ENCODE measurements at regions not wholly inside any gene's neighbourhood (a gene's known extent, or its start where the extent isn't known, plus 50 kb on each side); places are given as distances from the start of the nearest gene placed in this dataset.

DNA sequence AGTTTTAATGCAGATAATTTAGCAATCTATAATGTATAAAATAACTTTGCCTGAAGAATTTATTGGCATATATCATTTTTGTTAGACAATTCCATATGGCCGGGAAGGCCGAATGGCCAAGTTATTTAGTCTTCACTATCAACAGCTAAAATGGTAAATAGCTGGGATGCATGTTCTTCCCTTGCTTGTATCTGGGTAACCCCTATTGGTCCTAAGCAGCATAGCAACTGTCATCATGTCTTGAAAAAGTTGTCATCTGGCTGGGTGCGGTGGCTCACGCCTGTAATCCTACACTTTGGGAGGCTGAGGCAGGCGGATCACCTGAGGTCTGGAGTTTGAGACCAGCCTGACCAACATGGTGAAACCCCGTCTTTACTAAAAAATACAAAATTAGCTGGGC, 340.0 kb upstream of the DPYD start:
- intact Hi-C loops (cut with micrococcal nuclease; ENCODE audit: unreplicated experiment), result no loop called here
- Histone ChIP-seq H3K4me3 (ENCODE audit: low read depth, low read length, poor library complexity, severe bottlenecking) (no peak overlapping the region), H3K4me1 (ENCODE audit: insufficient read depth, low read length, poor library complexity, severe bottlenecking) (no peaks in the 10 kb centered on the region), H3K9me3 (ENCODE audit: low read depth, low read length, poor library complexity, severe bottlenecking) (peaks cover 5% of the 10 kb centered on the region), H3K27me3 (replicated peaks; ENCODE audit: insufficient read depth, low read depth, low read length, poor library complexity) (no peaks in the 10 kb centered on the region), H3K36me3 (ENCODE audit: insufficient read depth, low read length, poor library complexity, severe bottlenecking) (no peaks in the 10 kb centered on the region), H3K27ac (ENCODE audit: low read depth, low read length, poor library complexity, severe bottlenecking) (no peak overlapping the region)
- ChIA-PET POLR2A (ENCODE audit: low non-redundant PET) (no interaction called here), CTCF (no interaction called here)
- no TSS peak for BruUV-seq (replicated peaks)
- TF ChIP-seq, protein P1, sequence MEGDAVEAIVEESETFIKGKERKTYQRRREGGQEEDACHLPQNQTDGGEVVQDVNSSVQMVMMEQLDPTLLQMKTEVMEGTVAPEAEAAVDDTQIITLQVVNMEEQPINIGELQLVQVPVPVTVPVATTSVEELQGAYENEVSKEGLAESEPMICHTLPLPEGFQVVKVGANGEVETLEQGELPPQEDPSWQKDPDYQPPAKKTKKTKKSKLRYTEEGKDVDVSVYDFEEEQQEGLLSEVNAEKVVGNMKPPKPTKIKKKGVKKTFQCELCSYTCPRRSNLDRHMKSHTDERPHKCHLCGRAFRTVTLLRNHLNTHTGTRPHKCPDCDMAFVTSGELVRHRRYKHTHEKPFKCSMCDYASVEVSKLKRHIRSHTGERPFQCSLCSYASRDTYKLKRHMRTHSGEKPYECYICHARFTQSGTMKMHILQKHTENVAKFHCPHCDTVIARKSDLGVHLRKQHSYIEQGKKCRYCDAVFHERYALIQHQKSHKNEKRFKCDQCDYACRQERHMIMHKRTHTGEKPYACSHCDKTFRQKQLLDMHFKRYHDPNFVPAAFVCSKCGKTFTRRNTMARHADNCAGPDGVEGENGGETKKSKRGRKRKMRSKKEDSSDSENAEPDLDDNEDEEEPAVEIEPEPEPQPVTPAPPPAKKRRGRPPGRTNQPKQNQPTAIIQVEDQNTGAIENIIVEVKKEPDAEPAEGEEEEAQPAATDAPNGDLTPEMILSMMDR (conservative IDR thresholded peaks at IDR 0.05; ENCODE audit: low read depth, low read length), result 0 out of 2 replicates have a peak, but pooled peaks have one; percentile 19
- TF ChIP-seq EZH2 (IDR thresholded peaks at IDR 0.05; ENCODE audit: borderline replicate concordance, low read depth, low read length, poor library complexity, severe bottlenecking), result no peak
- DNase-seq (ENCODE audit: low spot score), result no peak

DNA sequence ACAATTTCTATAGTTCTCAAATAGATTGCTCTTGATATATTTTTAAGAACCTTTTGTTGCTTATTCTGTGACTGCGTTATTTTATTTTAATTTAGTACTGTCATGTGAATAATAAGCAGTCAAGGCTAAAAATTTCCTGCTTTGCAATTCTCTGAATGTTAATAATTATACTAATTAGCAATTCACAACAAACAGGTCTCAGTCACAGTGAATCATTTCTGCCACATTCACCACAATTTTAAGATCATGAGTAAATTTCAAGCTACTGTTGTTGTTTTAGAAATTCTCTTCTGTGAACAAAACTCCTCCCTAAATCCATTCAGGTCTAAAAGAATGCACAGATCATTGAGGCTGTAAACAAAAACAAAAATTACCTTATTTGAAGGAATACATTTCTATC, 339.6 kb upstream of the DPYD start:
- H3K4me3 ChIP-seq (ENCODE audit: low read depth, low read length, poor library complexity, severe bottlenecking), result no peak overlapping the region
- no peaks in the 10 kb centered on the region for H3K27me3 ChIP-seq (replicated peaks; ENCODE audit: insufficient read depth, low read depth, low read length, poor library complexity)
- POLR2A ChIA-PET (ENCODE audit: low non-redundant PET), result no interaction called here
- no peak for TF ChIP-seq EZH2 (IDR thresholded peaks at IDR 0.05; ENCODE audit: borderline replicate concordance, low read depth, low read length, poor library complexity, severe bottlenecking)
- TF ChIP-seq, protein P1 (conservative IDR thresholded peaks at IDR 0.05; ENCODE audit: low read depth, low read length), result no peak
- CTCF ChIA-PET, result no interaction called here
- no TSS peak for BruUV-seq (replicated peaks)
- no peak overlapping the region for H3K27ac ChIP-seq (ENCODE audit: low read depth, low read length, poor library complexity, severe bottlenecking)
- H3K9me3 ChIP-seq (ENCODE audit: low read depth, low read length, poor library complexity, severe bottlenecking), result peaks cover 5% of the 10 kb centered on the region
- H3K36me3 ChIP-seq (ENCODE audit: insufficient read depth, low read length, poor library complexity, severe bottlenecking), result no peaks in the 10 kb centered on the region
- H3K4me1 ChIP-seq (ENCODE audit: insufficient read depth, low read length, poor library complexity, severe bottlenecking), result no peaks in the 10 kb centered on the region
- intact Hi-C loops (cut with micrococcal nuclease; ENCODE audit: unreplicated experiment), result no loop called here
- DNase-seq (ENCODE audit: low spot score), result no peak

DNA sequence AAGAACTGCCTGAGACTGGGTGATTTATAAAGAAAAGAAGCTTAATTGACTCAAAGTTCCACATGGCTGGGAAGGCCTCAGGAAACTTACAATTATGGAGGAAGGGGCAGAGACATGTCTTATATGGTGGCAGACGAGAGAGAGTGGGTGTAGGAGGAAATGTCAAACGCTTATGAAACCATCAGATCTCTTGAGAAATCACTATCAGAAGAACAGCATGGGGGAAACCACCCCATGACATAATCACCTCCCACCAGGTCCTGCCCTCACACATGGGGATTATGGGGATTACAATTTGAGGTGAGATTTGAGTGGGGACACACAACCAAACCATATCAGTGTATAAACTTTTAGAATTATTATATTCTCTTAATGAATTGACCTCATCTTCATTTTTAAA, 335.9 kb upstream of the DPYD start:
- intact Hi-C loops (cut with micrococcal nuclease; ENCODE audit: unreplicated experiment), result no loop called here
- DNase-seq (ENCODE audit: low spot score), result peak; percentile 38
- Histone ChIP-seq H3K4me1 (ENCODE audit: insufficient read depth, low read length, poor library complexity, severe bottlenecking) (no peaks in the 10 kb centered on the region), H3K9me3 (ENCODE audit: low read depth, low read length, poor library complexity, severe bottlenecking) (peaks cover 5% of the 10 kb centered on the region), H3K4me3 (ENCODE audit: low read depth, low read length, poor library complexity, severe bottlenecking) (no peak overlapping the region), H3K27ac (ENCODE audit: low read depth, low read length, poor library complexity, severe bottlenecking) (no peak overlapping the region), H3K27me3 (replicated peaks; ENCODE audit: insufficient read depth, low read depth, low read length, poor library complexity) (no peaks in the 10 kb centered on the region), H3K36me3 (ENCODE audit: insufficient read depth, low read length, poor library complexity, severe bottlenecking) (no peaks in the 10 kb centered on the region)
- ChIA-PET POLR2A (ENCODE audit: low non-redundant PET) (no interaction called here), CTCF (no interaction called here)
- no peak for TF ChIP-seq EZH2 (IDR thresholded peaks at IDR 0.05; ENCODE audit: borderline replicate concordance, low read depth, low read length, poor library complexity, severe bottlenecking)
- TF ChIP-seq, protein P1 (conservative IDR thresholded peaks at IDR 0.05; ENCODE audit: low read depth, low read length), result no peak
- BruUV-seq (replicated peaks), result no TSS peak

All from A673 (cell line).